IMR-90 (cell line): ENCODE measurements at regions not wholly inside any gene's neighbourhood (a gene's known extent, or its start where the extent isn't known, plus 50 kb on each side); places are given as distances from the start of the nearest gene placed in this dataset.

Source experiments
- CTCF ChIP-seq: conservative IDR thresholded peaks from 2 replicates; pipeline ENCODE4 v1.5.1; 2012; ENCODE audit warnings: mild to moderate bottlenecking, low read depth, low read length, improper control_type of control experiment
- RAD21 ChIP-seq: IDR thresholded peaks from 2 replicates; pipeline ENCODE4 v1.6.1; 2012; ENCODE audit warnings: low read length, improper control_type of control experiment

GRCh38 chr3:70849911-70850699, 537.7 kb upstream of the MDFIC2 start:
- TF ChIP-seq CTCF (no peak), RAD21 (no peak)
